ENCODE measurements at regions not wholly inside any gene's neighbourhood (a gene's known extent, or its start where the extent isn't known, plus 50 kb on each side); places are given as distances from the start of the nearest gene placed in this dataset.
"Not testable (repeated sequence)": the region's sequence is repeated elsewhere in the genome, so short reads cannot be mapped to it uniquely, and the experiment has no call there.

DNA sequence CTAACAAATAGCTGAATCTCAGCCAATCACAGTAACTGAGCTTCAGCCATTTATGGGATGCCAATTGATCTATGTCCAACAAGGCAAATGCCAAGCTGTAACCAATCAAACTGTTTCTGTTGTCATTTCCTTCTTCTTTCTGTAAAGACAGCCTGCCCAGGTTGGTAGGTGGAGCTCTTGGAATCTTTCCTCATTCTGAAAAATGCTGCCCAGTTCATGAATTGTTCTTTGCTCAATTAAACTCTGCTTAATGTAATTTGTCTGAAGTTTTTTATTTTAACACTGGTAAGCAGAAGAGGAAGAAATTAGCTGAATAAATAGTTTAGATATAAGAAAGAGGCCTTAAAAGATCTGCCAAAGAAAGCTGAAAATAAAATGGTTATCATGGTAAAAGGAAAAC, 1235.6 kb downstream of the EFNA5 start:
- H3K27me3 ChIP-seq (ENCODE audit: control insufficient read depth, insufficient read depth, low read length): no peaks in the 10 kb centered on the region
- TF ChIP-seq, protein P1, sequence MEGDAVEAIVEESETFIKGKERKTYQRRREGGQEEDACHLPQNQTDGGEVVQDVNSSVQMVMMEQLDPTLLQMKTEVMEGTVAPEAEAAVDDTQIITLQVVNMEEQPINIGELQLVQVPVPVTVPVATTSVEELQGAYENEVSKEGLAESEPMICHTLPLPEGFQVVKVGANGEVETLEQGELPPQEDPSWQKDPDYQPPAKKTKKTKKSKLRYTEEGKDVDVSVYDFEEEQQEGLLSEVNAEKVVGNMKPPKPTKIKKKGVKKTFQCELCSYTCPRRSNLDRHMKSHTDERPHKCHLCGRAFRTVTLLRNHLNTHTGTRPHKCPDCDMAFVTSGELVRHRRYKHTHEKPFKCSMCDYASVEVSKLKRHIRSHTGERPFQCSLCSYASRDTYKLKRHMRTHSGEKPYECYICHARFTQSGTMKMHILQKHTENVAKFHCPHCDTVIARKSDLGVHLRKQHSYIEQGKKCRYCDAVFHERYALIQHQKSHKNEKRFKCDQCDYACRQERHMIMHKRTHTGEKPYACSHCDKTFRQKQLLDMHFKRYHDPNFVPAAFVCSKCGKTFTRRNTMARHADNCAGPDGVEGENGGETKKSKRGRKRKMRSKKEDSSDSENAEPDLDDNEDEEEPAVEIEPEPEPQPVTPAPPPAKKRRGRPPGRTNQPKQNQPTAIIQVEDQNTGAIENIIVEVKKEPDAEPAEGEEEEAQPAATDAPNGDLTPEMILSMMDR (IDR thresholded peaks at IDR 0.05; ENCODE audit: borderline replicate concordance, extremely low read depth, insufficient read depth): no peak
- H3K9me3 ChIP-seq (ENCODE audit: control insufficient read depth in 2 of 3, insufficient read depth in 1 of 3, low read length in 3 of 3): no peaks in the 10 kb centered on the region
- H3K4me3 ChIP-seq (ENCODE audit: low read length in 3 of 3): no peak overlapping the region
- no peak for FAIRE-seq
- no peak overlapping the region for H3K27ac ChIP-seq (ENCODE audit: low read depth in 2 of 2, low read length in 2 of 2)
- intact Hi-C loops (cut with DNase I): no loop called here
- H3K9ac ChIP-seq (ENCODE audit: low read length in 3 of 3): no peak overlapping the region
- no peaks in the 10 kb centered on the region for H3K36me3 ChIP-seq (ENCODE audit: control insufficient read depth in 2 of 3, insufficient read depth in 3 of 3, low read length in 3 of 3)
- H3K4me1 ChIP-seq (ENCODE audit: control insufficient read depth in 2 of 3, insufficient read depth in 2 of 3, low read depth in 1 of 3, low read length in 3 of 3): no peaks in the 10 kb centered on the region
- no peak for DNase-seq

DNA sequence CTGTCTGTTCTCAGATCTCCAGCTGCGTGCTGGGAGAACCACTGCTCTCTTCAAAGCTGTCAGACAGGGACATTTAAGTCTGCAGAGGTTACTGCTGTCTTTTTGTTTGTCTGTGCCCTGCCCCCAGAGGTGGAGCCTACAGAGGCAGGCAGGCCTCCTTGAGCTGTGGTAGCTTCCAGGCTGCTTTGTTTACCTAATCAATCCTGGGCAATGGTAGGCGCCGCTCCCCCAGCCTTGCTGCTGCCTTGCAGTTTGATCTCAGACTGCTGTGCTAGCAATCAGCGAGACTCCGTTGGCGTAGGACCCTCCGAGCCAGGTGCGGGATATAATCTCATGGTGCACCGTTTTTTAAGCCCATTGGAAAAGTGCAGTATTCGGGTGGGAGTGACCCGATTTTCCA, 1240.0 kb downstream of the EFNA5 start:
- H3K9me3 ChIP-seq (ENCODE audit: control insufficient read depth in 2 of 3, insufficient read depth in 1 of 3, low read length in 3 of 3); FAIRE-seq; H3K27ac ChIP-seq (ENCODE audit: low read depth in 2 of 2, low read length in 2 of 2); intact Hi-C loops (cut with DNase I); H3K9ac ChIP-seq (ENCODE audit: low read length in 3 of 3); H3K4me3 ChIP-seq (ENCODE audit: low read length in 3 of 3); H3K27me3 ChIP-seq (ENCODE audit: control insufficient read depth, insufficient read depth, low read length); DNase-seq; H3K4me1 ChIP-seq (ENCODE audit: control insufficient read depth in 2 of 3, insufficient read depth in 2 of 3, low read depth in 1 of 3, low read length in 3 of 3); H3K36me3 ChIP-seq (ENCODE audit: control insufficient read depth in 2 of 3, insufficient read depth in 3 of 3, low read length in 3 of 3): not testable (repeated sequence)

DNA sequence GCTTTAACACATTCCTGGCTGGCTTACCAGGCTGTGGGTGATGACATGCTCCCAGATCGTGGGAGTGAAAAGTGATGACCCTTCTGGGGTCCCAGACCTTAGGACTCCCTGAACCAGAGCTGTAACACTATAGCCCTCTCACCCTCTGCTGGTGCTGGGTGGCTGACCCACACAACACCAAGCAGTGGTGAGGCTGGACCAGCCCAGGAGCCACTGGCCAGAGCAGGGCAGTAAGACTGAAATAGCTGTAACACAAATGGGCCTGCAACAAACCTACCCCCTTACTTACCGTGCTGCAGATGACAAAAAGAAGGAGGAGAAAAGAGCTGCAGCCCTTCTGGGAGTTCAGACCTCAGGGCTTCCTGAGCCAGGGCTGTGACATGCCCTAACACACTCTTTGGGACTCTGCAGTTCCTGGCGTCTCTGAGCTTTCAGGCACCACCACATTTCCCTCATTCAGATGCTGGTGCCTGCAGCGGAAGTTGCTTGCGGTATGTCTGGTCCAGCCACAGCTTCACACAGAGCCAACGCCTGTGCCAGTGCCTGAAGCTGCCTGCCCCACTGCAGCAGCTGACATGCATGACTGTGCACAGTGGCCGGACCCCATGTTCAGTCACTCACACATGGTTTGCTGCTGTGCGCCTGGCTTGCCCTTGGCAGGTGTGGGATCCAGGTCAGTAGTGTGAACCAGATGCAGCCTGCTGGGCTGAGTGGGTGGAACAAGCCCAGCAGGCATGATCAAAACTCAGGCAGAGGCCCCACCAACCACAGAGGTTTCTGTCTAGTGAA, 1247.4 kb downstream of the EFNA5 start:
- Histone ChIP-seq H3K9me3 (ENCODE audit: control insufficient read depth in 2 of 3, insufficient read depth in 1 of 3, low read length in 3 of 3) (no peaks in the 10 kb centered on the region), H3K4me1 (ENCODE audit: control insufficient read depth in 2 of 3, insufficient read depth in 2 of 3, low read depth in 1 of 3, low read length in 3 of 3) (no peaks in the 10 kb centered on the region), H3K4me3 (ENCODE audit: low read length in 3 of 3) (no peak overlapping the region), H3K9ac (ENCODE audit: low read length in 3 of 3) (no peak overlapping the region), H3K27me3 (ENCODE audit: control insufficient read depth, insufficient read depth, low read length) (no peaks in the 10 kb centered on the region), H3K27ac (ENCODE audit: low read depth in 2 of 2, low read length in 2 of 2) (no peak overlapping the region), H3K36me3 (ENCODE audit: control insufficient read depth in 2 of 3, insufficient read depth in 3 of 3, low read length in 3 of 3) (no peaks in the 10 kb centered on the region)
- peak in 2 of 5 donors; percentile 2 to 50 for DNase-seq
- intact Hi-C loops (cut with DNase I): no loop called here
- TF ChIP-seq, protein P1 (IDR thresholded peaks at IDR 0.05; ENCODE audit: borderline replicate concordance, extremely low read depth, insufficient read depth): no peak
- no peak for FAIRE-seq

DNA sequence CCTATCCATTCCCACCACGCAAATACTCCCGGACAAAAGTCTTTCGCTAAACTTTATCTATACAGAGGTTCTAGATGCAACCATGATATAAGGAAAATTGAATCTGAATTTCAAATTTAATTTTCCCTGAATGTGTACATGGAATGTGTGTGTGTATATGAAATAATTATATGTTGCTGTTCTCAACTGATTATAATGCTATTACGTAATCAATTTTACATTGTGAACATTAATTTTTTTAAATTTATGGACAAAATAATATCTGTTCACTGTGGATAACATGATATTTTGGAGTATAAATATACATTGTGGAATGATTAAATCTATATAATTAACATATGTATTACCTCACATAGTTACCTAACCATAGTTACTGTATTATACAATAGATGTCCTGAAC, 1250.6 kb downstream of the EFNA5 start:
- no peak overlapping the region for H3K4me3 ChIP-seq (ENCODE audit: low read length in 3 of 3)
- FAIRE-seq: no peak
- intact Hi-C loops (cut with DNase I): no loop called here
- H3K27me3 ChIP-seq (ENCODE audit: control insufficient read depth, insufficient read depth, low read length): no peaks in the 10 kb centered on the region
- no peaks in the 10 kb centered on the region for H3K4me1 ChIP-seq (ENCODE audit: control insufficient read depth in 2 of 3, insufficient read depth in 2 of 3, low read depth in 1 of 3, low read length in 3 of 3)
- TF ChIP-seq, protein P1 (IDR thresholded peaks at IDR 0.05; ENCODE audit: borderline replicate concordance, extremely low read depth, insufficient read depth): no peak
- H3K9ac ChIP-seq (ENCODE audit: low read length in 3 of 3): no peak overlapping the region
- no peak for DNase-seq
- no peaks in the 10 kb centered on the region for H3K9me3 ChIP-seq (ENCODE audit: control insufficient read depth in 2 of 3, insufficient read depth in 1 of 3, low read length in 3 of 3)
- H3K27ac ChIP-seq (ENCODE audit: low read depth in 2 of 2, low read length in 2 of 2): no peak overlapping the region
- no peaks in the 10 kb centered on the region for H3K36me3 ChIP-seq (ENCODE audit: control insufficient read depth in 2 of 3, insufficient read depth in 3 of 3, low read length in 3 of 3)
